HG03378 (cell line): ENCODE measurements at regions not wholly inside any gene's neighbourhood (a gene's known extent, or its start where the extent isn't known, plus 50 kb on each side); places are given as distances from the start of the nearest gene placed in this dataset.
"Not testable (repeated sequence)": the region's sequence is repeated elsewhere in the genome, so short reads cannot be mapped to it uniquely, and the experiment has no call there.

ENCODE experiments used
- ATAC-seq: cut with Tn5 transposase; IDR thresholded peaks from one replicate; pipeline ENCODE4 v1.9.1; 2021; ENCODE audit warnings: mild to moderate bottlenecking, moderate library complexity; ENCODE audit not compliant: unreplicated experiment

DNA sequence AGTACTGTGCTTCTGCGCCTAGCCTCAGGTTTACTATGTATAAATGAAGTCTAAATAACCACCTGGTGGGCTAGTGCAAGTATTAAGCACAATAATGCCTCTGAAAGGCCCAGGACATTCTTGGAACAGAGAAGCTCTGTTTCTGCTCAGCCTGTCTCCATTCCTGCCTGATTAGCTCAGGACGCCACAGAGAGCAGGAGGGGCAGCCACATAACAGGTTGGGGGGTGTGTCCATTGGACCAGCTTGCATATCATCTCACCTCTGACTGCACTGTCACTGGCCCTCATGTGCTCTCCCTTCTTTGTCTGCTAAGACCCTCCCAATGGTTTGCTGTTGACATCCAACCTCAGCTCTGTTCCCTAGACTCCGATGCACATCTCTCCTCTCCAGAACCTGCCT lies 52.8 kb upstream of the IKZF1 start:
- ATAC-seq, result no peak

- no peak for ATAC-seq
Observed at GRCh38 chr7:50246551-50246950, 58.0 kb upstream of the IKZF1 start.

- not testable (repeated sequence) for ATAC-seq
Observed at GRCh38 chr7:50242111-50242510, 62.4 kb upstream of the IKZF1 start.

GRCh38 chr7:50240699-50241098 lies 63.8 kb upstream of the IKZF1 start:
- ATAC-seq, result not testable (repeated sequence)

GRCh38 chr7:50229964-50230363 lies 74.6 kb upstream of the IKZF1 start:
- ATAC-seq, result no peak

DNA sequence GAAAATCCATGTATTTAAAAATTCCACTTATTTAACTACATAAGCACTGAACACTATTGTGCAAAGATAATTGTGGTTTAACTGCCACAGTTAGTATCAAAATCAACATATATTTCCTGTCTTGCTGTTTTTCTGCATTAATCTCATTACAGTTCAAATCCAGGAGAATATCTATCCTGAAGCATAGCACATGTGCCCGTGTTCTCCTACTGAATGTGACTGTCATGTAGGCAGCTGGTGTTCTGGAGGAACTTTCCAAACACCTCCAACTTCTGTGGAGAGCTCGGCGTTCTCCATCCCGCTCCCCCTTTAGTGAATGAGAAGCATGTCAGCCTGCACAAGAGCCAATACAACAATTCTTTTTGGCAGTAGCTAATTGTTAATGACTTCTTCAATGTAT lies 76.4 kb upstream of the IKZF1 start:
- ATAC-seq, result no peak

- ATAC-seq, result no peak
Observed at GRCh38 chr7:50227726-50228125, 76.8 kb upstream of the IKZF1 start.

DNA sequence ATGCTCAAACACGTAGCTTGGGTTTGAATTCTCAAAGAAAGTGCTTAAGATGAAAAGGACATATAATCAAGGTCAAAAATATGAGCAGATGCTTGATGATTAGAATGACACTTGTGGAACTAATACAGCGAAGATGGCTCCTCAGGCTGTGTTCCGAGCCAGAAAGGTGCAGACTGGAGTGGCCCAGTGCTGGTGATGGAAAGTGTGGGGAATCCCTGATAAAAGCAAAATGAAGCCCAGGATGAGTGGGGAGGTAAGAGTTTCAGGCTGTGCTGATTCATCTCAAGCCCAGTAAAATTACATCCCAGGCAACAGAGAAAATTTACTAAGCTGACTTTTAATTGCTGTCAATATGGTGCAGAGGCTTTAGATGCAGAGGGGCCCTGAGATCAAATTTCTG lies 77.8 kb upstream of the IKZF1 start:
- ATAC-seq, result no peak

- no peak for ATAC-seq
Observed at GRCh38 chr7:50226145-50226544, 78.4 kb upstream of the IKZF1 start.

DNA sequence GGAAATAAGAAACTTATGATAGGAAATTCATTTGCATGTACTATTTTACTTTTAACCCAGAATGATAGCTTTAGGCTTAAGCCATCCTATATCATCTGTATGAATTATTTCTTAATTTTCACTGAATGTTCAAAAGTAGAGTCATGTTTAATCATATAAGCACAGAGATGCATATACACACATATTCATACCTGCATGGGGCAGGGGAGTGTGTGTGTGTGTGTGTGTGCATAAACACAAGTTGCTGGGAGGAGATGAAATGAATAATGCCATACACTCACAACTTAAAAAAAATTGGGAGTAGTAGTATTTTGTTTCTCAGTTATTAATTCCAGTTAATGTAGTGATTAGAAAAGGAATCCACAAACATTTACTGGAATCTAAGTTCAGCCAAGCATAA lies 83.1 kb upstream of the IKZF1 start:
- ATAC-seq, result no peak

DNA sequence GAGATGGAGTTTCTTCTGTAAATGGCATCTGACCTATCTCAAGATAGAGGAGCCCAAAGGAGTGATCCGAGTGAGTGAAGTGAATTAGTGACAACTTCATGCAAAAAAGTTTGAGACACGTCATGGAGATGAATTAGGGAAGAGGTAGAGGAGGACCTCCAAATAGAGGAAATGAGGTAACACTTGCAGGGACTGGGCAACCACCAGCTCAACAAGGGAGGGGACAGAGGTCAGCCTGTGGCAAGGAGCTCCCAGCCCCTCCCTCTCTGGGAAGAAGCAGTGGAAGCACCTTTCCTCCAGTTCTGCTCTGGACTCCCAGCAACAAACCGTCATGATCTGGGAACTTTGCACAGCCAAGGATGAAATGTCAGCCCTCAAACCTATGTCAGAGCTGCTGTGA lies 83.5 kb upstream of the IKZF1 start:
- ATAC-seq, result no peak

- ATAC-seq, result no peak
Observed at GRCh38 chr7:50220273-50220672, 84.2 kb upstream of the IKZF1 start.

DNA sequence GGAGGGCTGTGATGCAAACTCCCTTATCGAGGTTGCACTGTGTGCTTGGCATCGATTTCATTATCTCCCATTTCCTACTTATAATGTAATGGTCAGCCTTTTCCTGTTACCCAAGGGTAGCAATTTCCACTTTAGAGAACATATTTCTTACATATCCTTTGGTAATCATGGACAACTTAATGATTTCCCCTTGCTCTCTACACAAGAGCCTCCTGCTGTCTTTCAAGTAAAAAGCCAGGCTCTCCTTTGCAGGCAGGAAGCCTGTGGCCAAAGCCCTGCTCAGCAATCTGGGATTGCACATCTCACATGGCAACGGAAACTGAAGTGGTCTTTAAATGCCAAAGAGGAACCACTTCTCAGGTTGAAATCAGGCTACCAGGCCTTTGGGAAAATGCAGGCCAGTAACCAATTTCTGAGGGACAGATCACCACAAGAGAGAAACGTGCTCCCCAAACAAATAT lies 86.7 kb upstream of the IKZF1 start:
- ATAC-seq, result no peak

DNA sequence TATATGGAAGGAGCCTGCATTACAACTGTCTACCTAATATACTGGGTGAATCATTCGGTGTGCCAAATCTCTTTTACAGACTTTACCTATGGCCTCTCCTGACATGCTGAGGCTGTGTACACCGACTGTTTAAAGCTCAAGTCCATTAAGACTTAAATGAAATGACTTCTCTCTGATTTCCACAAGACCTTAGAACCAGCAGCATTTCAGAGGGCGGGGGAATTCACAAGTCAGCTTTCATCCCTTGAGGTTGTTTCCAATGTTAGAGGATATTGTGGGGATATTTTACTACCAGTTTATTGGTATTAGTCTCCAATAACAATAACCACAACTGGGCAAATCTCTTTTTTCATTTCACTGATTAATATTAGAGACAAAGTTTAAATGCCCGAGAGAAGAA lies 87.1 kb upstream of the IKZF1 start:
- ATAC-seq, result no peak

DNA sequence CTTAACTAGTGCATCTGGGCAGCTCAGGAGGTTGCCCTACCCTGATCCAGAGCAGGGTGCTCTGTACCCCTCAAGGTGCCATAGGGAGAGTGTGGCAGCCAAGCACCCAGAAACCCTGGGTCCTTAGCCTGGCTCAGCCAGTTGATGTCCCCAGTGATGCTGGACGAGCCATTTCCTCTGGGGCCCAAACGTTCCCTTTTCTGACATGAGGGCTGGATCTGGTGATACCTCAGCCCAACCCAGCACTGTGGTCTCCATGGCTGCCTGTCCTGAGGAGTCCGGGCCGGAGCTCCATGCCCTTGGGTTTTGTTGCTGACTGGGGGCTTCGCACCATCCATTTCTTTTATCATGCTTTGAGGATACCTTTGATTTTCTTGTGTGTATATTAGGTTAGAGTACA lies 87.9 kb upstream of the IKZF1 start:
- ATAC-seq, result no peak

- ATAC-seq, result no peak
Observed at GRCh38 chr7:50214771-50215170, 89.7 kb upstream of the IKZF1 start.

GRCh38 chr7:50214126-50214670 lies 90.3 kb upstream of the IKZF1 start:
- ATAC-seq, result no peak

GRCh38 chr7:50213622-50214017 lies 90.9 kb upstream of the IKZF1 start:
- ATAC-seq, result no peak

GRCh38 chr7:50212666-50213621 lies 91.6 kb upstream of the IKZF1 start:
- no peak for ATAC-seq

- no peak for ATAC-seq
Observed at GRCh38 chr7:50212016-50212325, 92.5 kb upstream of the IKZF1 start.

GRCh38 chr7:50211130-50212015 lies 93.1 kb upstream of the IKZF1 start:
- no peak for ATAC-seq

DNA sequence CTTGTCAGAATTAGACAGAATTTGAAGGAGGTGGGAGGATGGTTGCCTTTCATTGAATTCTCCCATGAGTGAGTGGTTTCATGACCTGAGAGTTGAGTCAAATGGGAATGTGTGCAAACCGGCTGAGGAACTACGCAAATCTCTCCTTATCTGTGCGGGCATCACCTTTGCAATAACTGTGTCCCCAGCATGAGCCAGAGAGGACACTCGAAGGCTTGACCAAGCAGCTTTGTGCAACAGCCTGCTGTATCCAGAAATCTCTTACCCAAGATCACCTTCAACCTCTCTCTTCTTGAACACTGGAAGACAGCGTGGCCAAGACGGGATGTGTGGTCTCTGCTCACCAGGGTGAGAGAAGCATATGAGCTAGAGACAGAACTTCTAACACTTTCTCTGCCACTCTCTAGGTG lies 93.8 kb upstream of the IKZF1 start:
- ATAC-seq, result peak; percentile 42
